GM21515 (cell line): ENCODE measurements at regions not wholly inside any gene's neighbourhood (a gene's known extent, or its start where the extent isn't known, plus 50 kb on each side); places are given as distances from the start of the nearest gene placed in this dataset.
"Not testable (repeated sequence)": the region's sequence is repeated elsewhere in the genome, so short reads cannot be mapped to it uniquely, and the experiment has no call there.

Experiments
- ATAC-seq: cut with Tn5 transposase; IDR thresholded peaks from one replicate; pipeline ENCODE4 v1.9.1; 2021; ENCODE audit not compliant: unreplicated experiment

DNA sequence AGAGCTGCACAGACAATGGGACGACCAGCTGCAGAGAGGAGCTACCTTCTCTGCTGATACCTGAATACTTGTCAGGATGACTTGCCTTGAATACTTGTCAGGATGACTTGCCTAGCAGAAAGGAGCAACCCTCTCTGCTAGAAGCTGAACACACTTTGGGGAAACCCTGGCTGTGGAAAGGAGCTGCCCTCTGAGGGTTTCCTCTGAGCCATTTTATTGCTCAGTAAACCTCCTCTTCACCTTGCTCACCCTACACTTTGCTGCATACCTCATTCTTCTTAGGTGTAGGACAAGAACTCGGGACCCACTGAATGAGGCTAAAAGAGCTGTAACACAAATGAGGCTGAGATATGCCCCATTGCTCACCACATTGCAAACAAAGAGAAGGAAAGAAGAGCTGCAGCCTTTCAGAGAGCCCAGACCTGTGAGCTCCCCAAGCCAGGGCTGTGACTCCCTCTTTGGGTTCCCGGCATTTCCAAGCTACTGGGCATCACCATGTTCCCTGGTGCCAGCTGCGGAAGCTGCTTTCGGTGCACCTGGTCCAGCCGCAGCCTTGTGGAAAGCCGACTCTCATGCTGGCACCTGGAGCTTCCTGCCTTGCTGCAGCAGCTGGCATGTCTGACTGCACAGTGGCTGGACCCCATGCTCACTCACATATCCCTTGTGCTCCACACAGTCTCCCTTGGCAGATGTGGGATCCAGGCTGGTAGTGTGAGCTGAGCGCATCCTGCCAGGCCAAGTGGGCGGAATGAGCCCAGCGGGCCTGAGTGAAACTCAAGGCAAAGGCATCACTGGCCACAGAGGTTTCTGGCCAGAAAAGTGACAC lies 106.7 kb upstream of the AHI1 start:
- ATAC-seq = no peak

DNA sequence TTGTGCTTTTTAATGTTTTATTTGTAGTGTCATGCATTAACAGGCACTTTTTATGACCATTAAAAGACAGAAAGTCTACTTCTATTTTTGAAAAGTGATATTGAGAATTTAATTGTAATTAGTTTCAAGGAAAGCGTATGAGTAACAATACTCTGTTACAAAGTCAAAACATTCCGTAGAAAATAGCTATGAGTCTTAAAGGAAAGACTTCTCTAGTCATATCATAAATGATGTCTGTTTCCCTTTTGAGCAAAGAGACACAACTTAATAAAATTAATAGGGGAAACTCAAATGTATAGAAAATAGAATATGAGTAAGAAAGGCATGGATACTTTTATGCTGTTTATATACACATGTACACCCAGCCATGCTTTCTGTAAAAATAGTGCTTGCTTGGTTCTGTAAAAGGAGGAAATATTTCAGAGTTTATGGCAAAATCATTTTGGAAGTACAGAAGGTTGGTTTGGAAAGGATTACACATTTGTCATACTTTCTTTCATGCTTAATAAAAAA lies 107.8 kb upstream of the AHI1 start:
- ATAC-seq = no peak

DNA sequence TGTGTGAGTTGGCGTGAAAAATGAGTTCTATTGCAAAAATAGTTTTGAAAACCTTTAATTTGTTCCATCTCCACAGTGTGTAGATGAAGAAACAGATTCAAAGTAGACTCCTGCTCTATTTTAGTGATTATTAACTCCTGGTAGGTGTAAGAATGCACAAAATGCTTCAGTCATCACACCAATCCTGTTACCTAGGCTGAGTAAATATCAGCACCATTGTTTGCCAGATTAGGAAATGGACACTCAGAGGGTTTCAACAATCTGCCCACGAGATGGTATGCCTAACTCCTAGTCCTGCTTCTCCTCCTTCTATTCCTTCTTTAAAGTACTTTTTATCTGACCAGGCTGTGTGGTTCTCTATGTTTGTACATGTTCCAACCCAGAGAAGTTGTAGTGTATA lies 108.9 kb upstream of the AHI1 start:
- no peak for ATAC-seq

DNA sequence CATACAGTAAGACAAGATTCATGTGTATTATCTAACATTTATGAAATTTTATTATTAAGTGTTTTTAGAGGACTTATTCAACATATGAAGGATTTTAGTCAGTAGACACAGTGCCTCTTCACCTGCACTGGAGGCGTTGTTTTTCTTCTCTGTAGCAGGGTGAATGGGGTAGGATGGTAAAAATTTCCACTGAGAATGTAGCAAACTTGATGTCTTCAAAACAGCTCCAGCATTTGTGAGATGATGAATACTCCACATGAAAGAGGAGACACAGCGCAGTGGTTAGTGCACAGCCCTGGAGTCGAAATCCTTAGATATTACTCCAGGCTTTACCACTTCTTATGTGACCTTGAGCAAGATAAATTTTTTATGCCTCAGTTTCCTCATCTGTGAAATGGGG lies 110.5 kb upstream of the AHI1 start:
- ATAC-seq = no peak

DNA sequence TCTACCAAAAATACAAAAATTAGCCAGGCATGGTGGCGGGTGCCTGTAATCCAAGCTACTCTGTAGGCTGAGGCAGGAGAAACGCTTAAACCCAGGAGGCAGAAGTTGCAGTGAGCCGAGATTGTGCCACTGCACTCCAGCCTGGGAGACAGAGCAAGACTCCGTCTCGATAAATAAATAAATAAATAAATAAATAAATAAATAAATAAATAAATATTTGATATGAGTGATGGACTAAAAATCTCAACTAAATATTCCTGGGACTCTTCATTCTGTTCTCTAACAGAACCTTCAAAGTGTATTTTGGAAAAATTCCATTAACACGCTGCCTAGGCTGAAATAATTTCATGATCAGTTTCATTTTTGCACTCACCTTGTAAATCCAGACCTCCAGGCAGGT lies 112.7 kb upstream of the AHI1 start:
- ATAC-seq = not testable (repeated sequence)

DNA sequence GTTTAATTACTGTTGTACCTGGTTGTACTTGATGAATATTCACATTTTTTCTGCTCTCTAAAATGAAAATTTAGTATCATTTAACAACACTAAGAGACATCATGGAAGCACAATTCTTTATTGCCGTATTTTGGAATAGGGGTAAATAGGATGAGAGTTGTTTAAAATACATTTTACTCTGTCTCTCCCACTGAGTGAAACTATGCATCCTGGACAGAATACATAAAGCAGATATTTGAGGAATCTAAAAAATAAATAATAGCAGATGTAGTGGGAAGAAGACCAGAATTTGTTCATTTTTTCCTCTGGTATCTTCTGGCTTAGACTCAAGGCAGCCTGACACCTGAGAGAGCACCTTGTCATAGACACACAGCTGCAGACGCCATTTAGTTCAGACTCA lies 119.1 kb upstream of the AHI1 start:
- ATAC-seq = no peak

DNA sequence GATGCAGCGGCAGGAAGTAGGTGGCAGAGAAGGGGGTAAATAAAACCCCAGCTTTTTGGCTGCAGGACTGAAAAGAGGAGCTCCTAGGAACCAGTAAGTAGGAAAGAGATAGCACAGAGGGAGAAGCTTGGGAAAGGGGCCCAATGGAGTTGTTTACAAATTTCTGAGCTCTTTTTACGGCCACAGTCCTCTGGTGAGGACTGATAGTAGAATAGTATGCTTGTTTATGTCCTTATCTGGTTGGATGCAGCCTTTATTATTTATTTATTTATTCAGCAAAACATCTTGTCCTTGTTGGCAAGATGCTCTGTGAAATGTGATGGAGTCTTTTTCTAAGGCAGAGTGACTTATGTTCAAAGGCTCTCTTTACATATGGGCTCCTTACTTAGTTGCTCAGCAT lies 119.7 kb upstream of the AHI1 start:
- ATAC-seq = no peak

DNA sequence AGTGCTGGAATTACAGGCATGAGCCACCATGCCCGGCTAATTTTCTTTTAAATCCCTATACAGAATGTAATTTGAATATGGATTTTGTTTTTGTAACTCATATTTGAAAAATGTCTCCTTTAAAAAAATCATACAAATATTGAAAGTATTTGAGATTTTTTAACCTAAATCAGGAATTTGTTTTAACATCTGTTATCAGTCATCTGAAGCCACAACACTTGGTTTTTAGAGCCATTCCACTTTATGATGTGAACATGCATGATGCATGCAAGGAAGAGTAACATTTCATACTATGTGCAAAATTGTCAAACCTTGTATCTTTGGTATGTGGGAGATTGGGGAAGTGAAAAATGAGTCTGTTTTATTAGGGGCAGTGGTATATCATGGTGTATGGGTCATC lies 124.5 kb upstream of the AHI1 start:
- ATAC-seq = no peak

DNA sequence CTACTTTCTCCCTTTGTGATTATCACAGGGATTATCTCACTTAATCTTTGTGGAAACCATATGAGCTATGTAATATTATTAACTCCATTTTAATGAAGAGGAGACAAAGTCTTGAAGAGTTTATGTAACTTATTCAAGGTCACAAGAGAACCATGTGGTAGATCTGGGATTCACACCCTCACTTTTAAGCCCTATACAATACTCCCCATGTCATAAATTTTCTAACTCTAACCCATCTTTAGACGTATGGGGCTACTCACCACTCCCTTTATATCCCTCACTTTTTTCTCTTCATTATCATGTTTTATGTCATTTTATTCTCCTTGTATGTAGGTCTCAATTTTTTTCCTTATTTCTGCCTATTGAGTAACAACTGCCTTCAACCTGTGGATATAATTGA lies 126.4 kb upstream of the AHI1 start:
- no peak for ATAC-seq

DNA sequence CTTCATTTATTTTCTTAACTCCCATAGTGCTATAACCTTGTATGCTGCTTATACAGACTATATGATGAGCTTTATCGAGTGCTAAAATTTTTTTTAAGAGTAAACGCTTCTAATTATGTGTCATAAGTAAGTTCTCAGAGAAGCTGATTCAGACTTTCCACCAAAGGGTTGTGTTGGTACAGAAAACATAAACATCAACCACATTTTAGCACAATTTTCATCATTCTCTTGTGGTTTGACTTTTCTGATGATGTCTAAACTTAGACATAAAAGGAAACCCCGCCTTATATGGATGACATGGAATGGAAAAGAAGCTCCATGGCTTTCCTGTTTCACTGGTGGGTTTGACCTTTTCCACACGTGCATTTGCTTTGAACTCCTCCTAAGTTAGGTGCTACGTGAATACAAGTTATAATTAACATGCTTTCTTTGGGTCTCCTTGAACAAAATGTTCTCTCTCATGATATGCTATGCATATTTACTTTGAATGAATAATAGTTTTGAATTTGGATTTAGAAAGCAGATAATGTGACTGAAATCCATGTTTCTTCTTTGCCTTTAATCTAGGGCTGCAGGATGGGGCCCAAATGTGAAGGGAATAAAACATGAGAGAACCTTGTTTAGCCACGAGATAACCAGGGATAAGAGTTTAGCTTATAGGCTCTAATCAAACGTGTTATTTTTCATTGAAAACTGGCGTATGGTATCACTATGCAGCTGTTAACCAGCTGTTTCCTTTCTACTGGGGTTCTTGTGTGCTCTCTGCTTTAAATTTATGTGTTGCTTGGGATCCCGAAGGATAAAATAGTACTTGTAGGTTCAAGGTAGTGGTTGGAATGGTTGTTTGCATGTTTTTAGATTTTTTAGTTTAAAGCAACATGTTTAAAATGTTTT lies 127.1 kb upstream of the AHI1 start:
- ATAC-seq = no peak

DNA sequence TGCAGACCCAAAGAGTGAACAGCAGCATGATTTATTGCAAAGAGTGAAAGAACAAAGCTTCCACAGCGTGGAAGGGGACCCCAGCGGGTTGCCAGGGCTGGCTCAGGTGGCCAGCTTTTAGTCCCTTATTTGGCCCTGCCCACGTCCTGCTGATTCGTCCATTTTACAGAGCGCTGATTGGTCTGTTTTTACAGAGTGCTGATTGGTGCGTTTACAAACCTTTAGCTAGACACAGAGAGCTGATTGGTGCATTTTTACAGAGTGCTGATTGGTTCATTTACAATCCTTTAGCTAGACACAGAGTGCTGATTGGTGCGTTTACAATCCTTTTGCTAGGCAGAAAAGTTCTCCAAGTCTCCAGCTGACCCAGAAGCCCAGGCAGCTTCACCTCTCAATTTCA lies 128.5 kb upstream of the AHI1 start:
- not testable (repeated sequence) for ATAC-seq

DNA sequence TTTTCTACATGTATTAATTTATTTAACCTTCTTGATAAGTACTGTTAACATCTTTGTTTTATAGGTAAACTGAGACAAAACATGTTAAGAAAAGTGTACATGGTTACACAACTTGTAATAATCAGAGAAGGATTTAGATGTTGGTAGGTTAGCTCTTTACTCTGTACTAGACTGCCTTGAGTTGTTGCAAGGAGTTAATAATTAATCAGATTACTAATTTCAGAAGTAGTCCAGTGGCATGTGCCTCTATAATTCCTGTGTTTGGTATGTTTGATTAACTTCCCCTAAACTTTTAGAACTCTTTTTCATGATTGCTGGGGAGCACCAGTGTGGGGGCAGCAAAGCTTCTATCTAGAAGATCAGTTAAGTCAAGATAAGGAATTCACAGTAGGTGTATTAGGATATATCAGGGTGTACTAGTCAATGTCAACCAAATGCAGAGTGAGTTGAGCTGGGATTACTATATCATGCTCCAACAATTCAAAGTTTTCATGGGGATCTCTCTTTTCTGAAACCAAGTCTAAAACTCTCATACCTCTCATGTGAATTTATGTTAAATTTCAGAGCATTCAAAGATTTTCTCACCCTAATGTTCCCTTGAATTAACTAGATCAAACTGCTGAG lies 129.7 kb upstream of the AHI1 start:
- no peak for ATAC-seq

DNA sequence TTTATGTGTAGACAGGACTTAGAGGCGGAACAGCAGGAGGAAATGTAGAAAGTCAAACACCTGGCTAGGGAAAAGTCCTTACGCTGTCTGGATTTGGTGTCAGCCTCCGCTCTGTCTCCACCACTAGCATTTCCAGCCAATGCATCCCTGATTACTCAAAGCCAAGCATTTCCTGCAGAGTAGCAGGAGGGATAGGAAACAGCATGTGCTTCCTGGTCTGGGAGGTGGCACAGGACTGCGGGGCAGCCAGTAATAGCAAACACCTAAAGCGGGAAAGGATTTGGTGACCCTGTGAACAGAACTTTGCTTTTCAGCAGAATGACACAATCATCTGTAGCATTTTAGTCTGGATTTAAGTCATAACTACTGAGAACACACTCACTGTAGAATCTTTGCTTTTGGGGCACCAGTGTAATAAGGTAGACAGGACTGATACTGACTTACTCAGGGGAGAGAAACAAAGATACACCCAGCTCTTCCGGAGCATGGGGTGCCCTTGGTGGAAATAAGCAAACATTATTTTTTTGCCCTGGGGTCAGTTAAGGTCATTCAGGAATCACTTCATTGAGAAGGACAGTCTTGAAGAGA lies 133.3 kb upstream of the AHI1 start:
- no peak for ATAC-seq

DNA sequence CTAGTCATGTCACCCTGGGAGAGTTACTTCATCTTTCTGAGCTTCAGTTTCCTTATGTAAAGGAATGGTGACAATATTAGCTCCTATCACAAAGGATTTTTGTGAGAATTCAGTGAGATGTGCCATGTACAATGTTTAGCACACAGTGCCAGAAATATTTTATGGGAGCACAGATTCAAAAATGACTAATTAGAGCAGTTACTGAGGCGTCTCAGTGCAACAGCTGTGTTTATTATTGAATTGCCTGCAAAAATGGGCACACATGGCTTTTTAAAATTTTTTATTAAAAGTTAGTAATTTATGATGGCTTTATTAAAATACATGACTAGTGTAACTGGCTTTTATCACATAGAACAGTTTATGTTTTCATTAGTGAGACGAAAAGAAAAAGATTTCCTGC lies 134.3 kb upstream of the AHI1 start:
- ATAC-seq = no peak

DNA sequence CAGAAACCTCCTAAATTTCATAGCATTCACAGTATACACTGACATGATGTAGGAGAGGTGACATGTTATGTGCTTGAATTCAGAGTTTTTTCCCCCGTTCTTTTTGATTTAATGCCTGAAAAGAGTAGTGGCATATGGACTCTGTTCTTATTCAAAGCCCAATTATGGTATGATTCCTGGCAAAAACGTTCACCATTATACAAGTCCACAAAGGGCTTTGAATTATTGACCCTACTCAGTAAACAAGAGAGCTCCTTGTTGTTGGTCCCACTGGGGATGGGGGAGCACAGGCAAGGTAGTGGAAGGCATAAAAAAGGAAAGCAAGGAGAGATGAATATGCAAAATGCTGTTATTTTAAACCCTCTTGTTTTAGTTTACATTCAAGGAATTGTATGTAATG lies 136.0 kb upstream of the AHI1 start:
- ATAC-seq = no peak

DNA sequence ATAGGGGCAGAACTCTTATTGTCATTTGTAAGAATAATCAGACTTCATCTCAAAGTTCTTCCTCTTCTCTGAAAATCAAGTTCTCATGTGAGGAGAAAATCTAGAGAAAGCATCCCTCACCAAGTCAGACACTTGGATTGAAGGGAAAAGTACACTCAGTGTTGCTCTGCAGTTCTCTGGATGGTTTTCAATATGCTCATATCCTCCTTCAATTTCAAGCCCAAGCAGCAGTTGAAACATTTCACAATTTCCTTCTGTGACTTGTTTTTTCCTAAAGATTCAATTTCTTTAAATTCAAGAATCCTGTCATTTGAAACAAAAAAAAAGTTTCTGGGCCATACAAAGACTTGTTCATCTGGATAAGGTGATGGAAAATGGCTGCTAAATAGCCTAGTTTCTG lies 140.2 kb upstream of the AHI1 start:
- ATAC-seq = no peak

DNA sequence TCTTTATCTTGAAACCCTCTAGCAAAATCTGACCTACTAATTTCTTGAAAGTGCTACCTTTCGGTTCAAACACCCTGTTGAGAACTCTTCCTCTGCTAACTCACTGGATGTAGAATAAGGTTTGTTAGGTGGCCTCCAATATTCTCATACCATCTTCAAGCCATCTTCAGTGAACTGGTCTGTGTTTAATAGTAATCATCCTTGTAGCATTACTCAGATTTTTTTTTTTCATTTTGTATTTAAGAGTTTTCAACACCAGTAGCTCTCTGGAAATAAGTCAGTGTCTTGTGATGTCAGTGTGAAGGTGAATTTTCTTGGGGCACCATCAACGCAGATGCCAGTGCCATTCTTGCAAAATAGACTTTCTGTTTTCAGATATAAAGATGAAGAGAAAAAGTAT lies 140.6 kb upstream of the AHI1 start:
- ATAC-seq = no peak

DNA sequence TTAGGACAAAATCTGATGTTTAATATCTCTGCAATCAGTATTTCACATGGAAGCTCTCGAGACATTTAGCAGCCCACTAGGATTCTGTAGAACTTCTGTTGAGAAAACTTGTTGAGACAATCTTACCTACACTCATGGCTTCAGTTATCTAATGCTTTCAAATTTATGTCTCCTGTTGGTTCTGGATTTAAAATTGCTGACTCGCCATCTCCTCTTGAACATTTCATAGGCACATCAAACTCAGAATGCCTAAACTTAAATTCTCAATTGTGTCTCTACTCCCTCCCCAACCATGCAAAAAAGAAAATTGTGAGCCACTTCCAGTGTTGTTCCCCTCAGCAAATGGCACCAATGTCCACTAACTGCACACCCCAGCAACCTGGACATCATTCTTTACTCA lies 142.5 kb upstream of the AHI1 start:
- ATAC-seq = no peak

DNA sequence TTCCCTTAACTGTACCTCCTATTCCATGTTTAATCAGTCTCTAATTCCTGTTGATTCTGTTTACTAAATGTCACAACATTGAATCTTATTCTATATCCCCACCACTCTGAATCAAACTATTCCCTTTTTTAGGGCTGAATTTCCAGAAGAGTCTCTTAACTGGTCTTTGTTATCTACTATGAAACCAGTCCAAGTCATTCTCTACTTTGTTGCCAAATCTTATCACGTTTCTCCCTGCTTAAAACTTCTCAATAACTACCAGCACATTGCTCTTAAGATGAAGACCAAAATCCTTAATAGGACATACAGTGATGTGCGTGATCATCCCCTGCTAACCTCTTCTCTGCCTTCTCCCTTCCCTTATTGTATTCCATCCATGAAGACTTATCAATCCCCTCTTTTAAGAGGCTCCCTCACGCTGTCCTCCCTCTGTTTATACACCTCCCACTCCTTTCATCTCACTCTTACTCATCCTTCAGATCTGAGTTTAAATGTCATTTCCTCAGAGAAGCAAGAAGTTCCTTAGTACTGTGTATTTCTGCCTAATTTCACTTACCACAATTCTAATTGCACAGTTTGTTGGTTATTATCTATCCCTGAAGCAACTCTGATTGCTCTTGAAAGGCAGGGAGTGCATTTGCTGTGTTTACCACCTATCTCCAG lies 143.0 kb upstream of the AHI1 start:
- ATAC-seq = no peak

DNA sequence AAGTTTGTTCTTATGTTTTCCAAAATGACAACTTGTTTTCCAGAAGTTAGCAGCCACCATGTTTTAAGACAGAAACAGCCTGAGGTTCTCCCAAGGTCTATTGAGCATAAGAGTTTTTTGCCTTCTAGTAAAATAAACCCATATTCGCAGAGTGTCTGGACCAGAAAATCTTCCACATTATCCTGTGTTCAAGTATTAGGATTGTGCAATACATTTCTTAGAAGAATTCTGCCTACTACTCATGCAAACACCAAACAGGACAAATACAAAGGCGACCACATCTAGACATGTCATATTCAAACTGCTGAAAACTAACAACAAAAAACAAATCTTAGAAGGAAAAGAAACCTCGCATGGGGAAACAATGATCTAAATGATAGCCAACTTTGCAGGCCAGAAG lies 145.4 kb upstream of the AHI1 start:
- ATAC-seq = no peak

DNA sequence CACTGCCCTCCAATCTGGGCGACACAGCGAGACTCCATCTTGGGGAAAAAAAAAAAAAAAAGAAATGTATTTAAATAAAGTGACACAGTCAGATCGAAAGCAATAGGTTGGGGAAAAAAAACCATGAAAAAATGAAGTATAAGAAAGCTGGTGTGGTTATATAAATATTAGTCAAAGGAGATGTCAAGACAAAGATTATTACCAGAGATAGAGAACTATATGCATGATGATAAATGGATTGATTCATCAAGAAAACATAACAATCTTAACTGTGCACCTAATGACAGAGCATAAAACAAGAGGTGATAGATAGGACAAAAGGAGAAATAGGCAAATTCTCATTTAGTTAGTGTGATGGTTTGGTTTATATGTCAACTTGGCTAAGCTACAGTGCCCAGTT lies 146.9 kb upstream of the AHI1 start:
- ATAC-seq = no peak
